ENCODE measurements at regions not wholly inside any gene's neighbourhood (a gene's known extent, or its start where the extent isn't known, plus 50 kb on each side); places are given as distances from the start of the nearest gene placed in this dataset.

GRCh38 chr5:163915481-163915961 is 410.1 kb downstream of the MAT2B start:
- TF ChIP-seq EZH2 (IDR thresholded peaks at IDR 0.05; ENCODE audit: insufficient read depth, poor library complexity, severe bottlenecking): no peak
- TF ChIP-seq EZH2phosphoT487 (IDR thresholded peaks at IDR 0.05; ENCODE audit: insufficient read depth, low read depth): no peak
